ENCODE measurements at regions not wholly inside any gene's neighbourhood (a gene's known extent, or its start where the extent isn't known, plus 50 kb on each side); places are given as distances from the start of the nearest gene placed in this dataset.

DNA sequence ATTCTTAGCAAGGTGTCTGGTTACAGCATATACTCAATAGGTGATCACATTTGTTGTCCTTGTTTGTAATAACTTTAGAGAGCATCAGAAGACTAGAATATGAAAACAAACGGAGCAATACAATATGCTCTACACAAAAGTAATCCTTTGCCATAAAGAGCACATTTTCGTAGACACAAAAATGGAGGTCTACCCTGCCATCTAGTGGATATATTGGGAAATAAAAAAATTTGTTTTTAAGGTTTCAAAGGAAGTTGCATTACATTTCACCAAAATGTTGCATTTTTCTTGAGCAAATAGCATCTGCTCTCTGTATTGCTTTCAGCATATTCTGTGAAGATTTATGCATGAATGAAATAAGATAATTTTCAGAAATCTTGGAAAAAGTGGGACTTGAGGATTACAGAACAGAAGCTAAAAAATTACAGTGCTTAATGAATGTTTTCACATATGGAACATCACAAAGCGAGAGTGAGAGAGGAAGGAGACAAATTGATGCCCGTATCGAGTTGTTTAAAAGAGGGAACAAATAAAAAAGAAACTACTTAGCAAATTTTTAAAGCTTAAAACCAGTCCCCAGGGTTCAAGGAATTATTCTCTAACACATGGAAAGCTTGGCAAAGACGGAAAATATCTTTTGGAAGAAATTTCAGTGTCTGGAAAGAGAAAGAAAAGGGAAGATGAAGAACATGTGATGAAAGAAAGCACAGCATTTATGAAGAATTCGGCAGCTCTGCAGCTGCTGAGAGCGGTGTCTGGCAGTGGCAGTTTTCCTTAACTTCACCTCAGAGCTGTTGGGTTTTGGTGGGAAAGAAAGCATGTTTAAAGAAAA is 390.1 kb downstream of the ANKRD50 start:
- DNase-seq (ENCODE audit: low read depth), result no peak

- no peak for DNase-seq (ENCODE audit: low read depth)
These were observed 386.8 kb downstream of the ANKRD50 start for GRCh38 chr4:124325690-124326089.

GRCh38 chr4:124329134-124329533 is 383.4 kb downstream of the ANKRD50 start:
- DNase-seq (ENCODE audit: low read depth), result no peak

- no peak for DNase-seq (ENCODE audit: low read depth)
These were observed 382.5 kb downstream of the ANKRD50 start for GRCh38 chr4:124330045-124330444.

DNA sequence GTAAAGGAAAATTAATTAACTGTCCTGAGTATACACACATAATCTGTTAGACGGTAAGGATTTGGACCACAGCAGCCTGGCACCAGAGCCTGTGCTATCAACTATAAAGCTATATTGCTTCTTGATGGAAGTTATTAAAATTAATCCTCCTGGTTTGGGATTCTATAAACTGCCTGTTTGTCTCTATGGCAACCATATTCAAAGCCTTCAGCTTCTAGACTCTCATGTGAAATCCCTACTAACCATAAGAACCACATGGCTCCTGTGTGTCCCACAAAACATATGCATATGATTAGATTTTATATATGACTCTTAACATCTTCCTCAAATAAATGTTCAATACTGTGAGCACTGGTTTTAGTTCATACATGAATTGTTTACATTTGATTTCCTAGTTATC is 380.8 kb downstream of the ANKRD50 start:
- no peak for DNase-seq (ENCODE audit: low read depth)

GRCh38 chr4:124333466-124333865 is 379.1 kb downstream of the ANKRD50 start:
- DNase-seq (ENCODE audit: low read depth), result no peak

GRCh38 chr4:124334119-124334518 is 378.4 kb downstream of the ANKRD50 start:
- peak; percentile 59 for DNase-seq (ENCODE audit: low read depth)

- DNase-seq (ENCODE audit: low read depth), result no peak
These were observed 374.7 kb downstream of the ANKRD50 start for GRCh38 chr4:124337874-124338273.

DNA sequence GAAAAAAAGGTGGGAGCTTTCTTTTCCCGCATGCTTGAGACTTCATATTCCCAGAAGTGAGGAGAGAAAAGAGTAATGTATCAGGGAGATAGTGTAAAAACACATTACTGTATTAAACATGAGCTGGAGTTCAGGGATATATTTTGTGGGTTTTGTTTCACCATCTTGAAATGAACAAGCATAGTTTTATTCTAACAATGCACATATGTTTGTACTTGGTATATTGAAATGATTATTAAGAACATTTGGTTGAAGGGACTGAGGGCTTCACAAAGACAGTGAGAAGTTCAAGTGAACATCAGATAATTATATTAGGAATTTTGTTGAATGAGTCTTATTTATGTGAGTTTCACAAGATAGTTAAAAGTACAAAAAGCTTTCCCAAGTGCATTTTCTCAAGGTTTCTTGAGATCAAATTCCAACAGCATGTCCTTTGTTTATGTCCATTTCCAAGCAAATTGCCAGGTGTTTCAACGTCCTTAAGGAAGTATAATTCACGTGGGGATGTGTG is 368.8 kb downstream of the ANKRD50 start:
- no peak for DNase-seq (ENCODE audit: low read depth)

DNA sequence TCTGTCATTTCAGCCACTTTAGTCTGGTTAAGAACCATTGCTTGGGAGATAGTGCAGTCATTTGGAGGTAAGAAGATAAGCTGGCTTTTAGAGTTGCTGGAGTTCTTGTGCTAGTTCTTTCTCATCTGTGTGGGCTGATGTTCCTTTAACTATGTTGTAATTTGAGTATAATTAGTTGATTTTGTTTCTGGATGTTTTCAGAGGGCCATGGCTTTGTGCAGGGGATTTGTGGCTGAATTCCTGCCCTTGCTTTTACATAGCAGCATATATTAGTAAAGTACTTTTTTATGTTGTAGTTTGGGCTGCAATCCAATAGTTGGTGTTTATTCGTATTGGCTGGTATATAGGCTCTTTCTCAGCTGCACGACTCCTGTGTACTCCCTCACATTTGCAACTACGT is 339.6 kb downstream of the ANKRD50 start:
- DNase-seq (ENCODE audit: low read depth), result no peak

DNA sequence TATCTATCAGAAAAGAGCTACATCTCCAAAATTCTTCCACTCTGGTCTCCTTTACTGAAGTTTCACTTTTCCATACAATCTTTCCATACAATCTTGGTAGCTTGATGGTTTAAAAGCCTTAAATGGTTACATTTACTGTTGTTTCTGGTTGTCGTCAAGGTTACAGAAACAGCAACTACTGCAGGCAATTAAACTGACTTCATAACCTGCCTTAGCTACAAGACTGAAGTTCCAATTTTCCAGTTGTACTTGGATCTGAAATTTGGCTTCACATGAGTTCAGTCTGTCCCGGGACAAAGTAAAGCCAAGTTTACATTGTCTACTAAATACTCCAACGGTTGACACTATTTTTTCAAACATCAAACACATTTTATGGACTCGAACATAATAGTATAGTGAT is 326.4 kb downstream of the ANKRD50 start:
- no peak for DNase-seq (ENCODE audit: low read depth)

DNA sequence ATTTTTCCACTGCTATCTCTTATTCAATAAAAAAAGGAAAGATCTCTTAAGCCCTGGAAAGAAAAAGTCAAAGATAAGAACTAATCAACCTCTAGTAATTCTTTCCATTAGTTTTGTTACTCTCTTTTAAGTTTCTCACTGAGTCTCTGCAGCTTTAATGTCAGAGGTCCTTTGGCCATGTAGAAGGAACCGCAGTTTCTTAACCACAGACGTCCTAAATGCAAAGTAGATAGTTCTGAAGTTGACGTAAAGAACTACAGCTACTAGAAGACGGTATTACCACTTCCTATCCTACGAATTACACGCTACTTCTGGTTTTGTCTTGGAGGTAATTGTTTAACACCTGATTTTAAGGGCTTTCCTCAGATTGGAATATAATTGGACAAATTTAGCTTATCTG is 325.9 kb downstream of the ANKRD50 start:
- no peak for DNase-seq (ENCODE audit: low read depth)

GRCh38 chr4:124389591-124389990 is 322.9 kb downstream of the ANKRD50 start:
- no peak for DNase-seq (ENCODE audit: low read depth)

DNA sequence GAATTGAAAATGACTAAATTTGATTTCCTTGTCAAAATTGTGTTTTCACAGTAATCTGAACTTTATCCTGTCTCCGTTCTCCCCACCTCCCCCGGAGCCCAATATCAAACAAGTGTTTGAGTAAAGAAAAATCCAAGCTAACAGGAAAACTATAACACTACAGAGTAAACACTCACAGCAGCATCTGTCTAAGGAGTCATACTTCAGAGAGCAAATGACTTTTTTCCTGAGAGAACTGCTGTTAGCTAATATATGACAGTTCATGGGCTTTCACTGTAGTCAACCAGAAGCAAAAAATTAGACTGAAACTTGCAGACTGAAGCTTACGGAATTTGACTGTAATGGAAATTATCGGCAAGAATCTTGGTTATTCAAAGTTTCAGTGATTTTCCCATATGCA is 321.7 kb downstream of the ANKRD50 start:
- DNase-seq (ENCODE audit: low read depth), result no peak

DNA sequence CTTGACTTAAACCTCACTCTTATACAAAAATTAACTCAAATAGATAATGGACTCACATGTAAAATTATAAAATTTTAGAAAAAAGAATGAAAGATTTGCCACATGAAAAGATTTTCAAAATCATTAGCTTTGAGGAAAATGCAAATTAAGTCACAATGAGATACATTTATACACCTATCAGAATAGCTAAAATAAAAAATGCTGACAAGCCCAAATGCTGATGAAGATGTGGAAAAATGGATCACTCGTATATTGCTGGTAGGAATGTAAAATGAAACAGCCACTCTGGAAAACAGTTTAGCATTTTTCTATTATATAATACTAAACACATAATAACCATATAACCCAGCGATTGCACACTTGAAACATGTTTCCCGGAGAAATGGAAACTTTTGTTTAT is 316.2 kb downstream of the ANKRD50 start:
- DNase-seq (ENCODE audit: low read depth), result no peak

- DNase-seq (ENCODE audit: low read depth), result no peak
These were observed 310.9 kb downstream of the ANKRD50 start for GRCh38 chr4:124401606-124402005.

GRCh38 chr4:124409044-124409443 is 303.5 kb downstream of the ANKRD50 start:
- no peak for DNase-seq (ENCODE audit: low read depth)

DNA sequence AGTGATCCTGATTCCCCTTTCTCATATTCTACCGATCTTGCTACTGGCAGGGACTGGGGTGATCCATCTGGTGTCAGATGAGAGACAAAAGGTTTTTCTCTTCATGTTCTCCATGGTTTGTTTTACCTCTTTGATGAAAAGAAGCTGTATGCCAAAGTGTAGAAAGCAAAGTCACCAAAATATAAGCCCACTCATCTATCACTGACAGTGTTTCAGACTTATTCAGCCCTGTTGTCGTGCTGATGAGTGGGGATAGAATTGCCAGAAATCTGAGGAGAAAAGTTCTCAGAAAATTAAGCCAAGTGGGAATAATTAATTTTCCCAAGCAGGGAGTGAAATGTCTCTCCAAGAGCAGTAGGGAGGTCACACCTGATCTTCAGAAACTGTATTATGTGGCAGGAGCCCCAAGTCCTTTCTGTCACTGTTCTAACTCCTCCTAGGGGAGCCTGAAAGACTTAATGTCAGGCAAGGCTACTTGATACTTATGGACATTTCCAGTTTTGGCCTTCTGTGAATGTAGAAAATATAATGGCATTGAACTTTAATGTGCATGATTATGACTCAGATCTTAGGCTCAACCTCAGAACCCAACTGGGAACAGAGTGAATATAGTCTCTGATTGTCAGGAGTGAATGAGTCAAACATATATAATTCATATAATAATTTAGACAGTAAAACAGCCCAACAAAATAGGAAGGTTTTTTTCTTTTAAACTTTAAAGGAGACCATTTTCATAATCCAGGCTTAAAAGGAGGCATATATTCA is 298.1 kb downstream of the ANKRD50 start:
- DNase-seq (ENCODE audit: low read depth), result no peak

- no peak for DNase-seq (ENCODE audit: low read depth)
These were observed 297.4 kb downstream of the ANKRD50 start for GRCh38 chr4:124415146-124415545.

- no peak for DNase-seq (ENCODE audit: low read depth)
These were observed 295.2 kb downstream of the ANKRD50 start for GRCh38 chr4:124417371-124417770.

DNA sequence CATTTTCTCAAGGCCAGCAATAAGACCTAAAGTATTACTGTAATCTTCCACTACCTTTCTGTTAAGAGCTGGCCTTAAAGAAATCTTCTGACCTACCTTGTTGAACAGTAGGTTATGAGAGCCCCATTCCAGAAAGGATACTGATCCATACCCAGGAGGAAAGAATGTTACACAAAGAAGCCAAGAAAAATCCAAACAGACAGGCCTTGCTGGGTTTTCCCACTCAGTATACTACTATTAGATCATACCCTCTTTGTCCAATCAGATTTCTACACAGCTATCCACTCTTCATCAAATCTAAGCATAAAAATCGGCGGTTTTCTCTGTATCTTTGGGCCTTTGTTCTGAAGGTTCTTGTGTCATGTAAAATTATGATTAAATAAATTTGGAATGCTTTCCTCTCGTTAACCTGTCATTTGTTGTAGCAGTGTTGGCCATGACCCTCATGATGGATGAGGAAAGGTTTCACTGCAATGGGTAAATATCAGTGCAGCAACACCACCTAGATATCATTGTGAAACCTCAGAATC is 292.3 kb downstream of the ANKRD50 start:
- DNase-seq (ENCODE audit: low read depth), result no peak

- no peak for DNase-seq (ENCODE audit: low read depth)
These were observed 289.4 kb downstream of the ANKRD50 start for GRCh38 chr4:124423160-124423559.

- DNase-seq (ENCODE audit: low read depth), result no peak
These were observed 286.3 kb downstream of the ANKRD50 start for GRCh38 chr4:124426279-124426678.
